Neuronal stem cell (in vitro differentiated cells): ENCODE measurements at regions not wholly inside any gene's neighbourhood (a gene's known extent, or its start where the extent isn't known, plus 50 kb on each side); places are given as distances from the start of the nearest gene placed in this dataset.

ENCODE experiments used
- DNase-seq: peaks from one replicate; pipeline ENCODE4 v3.0.0-alpha.2; 2013; ENCODE audit warnings: low spot score
- H2AFZ ChIP-seq: one replicate; pipeline ENCODE4 v1.6.1; 2013; ENCODE audit warnings: mild to moderate bottlenecking, low read length, inconsistent platforms
- H2AK5ac ChIP-seq: 2 replicates; pipeline ENCODE4 v1.6.1; 2013; ENCODE audit warnings: low read depth, mild to moderate bottlenecking, inconsistent platforms, low read length, moderate library complexity, mixed read lengths
- H2BK120ac ChIP-seq: 2 replicates; pipeline ENCODE4 v1.6.1; 2013; ENCODE audit warnings: low read depth, mild to moderate bottlenecking, inconsistent platforms, low read length, moderate library complexity, mixed read lengths
- H2BK12ac ChIP-seq: one replicate; pipeline ENCODE4 v1.6.1; 2013; ENCODE audit warnings: low read length, inconsistent platforms
- H2BK15ac ChIP-seq: 2 replicates; pipeline ENCODE4 v1.6.1; 2013; ENCODE audit warnings: mild to moderate bottlenecking, low read length, inconsistent platforms, mixed read lengths
- H2BK5ac ChIP-seq: one replicate; pipeline ENCODE4 v1.6.1; 2013; ENCODE audit warnings: inconsistent platforms, mild to moderate bottlenecking, low read length, moderate library complexity
- H3K14ac ChIP-seq: one replicate; pipeline ENCODE4 v1.6.1; 2013; ENCODE audit warnings: low read length, inconsistent platforms
- H3K18ac ChIP-seq: 2 replicates; pipeline ENCODE4 v1.6.1; 2013; ENCODE audit warnings: low read length, inconsistent platforms
- H3K23ac ChIP-seq: 2 replicates; pipeline ENCODE4 v1.6.1; 2013; ENCODE audit warnings: low read depth, mild to moderate bottlenecking, mixed read lengths, low read length, inconsistent platforms; ENCODE audit not compliant: poor library complexity
- H3K27ac ChIP-seq: replicated peaks from 3 replicates; pipeline ENCODE4 v1.5.1; 2013; ENCODE audit warnings: low read length, inconsistent platforms
- H3K27me3 ChIP-seq, 3 experiments: 2 replicates each; pipeline ENCODE4 v1.6.1; 2013; ENCODE audit warnings: low read length in 3 of 3, mild to moderate bottlenecking in 2 of 3, inconsistent platforms in 1 of 3, low read depth in 1 of 3, mixed read lengths in 1 of 3, moderate library complexity in 1 of 3; ENCODE audit not compliant: control insufficient read depth in 3 of 3, insufficient read depth in 3 of 3
- H3K36me3 ChIP-seq, 2 donors: replicated peaks in 1 of 2; 2 replicates each; pipeline ENCODE4 v1.6.1; 2013; ENCODE audit warnings: low read length in 2 of 2; ENCODE audit not compliant: control insufficient read depth in 2 of 2, insufficient read depth in 2 of 2
- H3K4ac ChIP-seq: 2 replicates; pipeline ENCODE4 v1.6.1; 2013; ENCODE audit warnings: inconsistent platforms, mild to moderate bottlenecking, low read length, moderate library complexity
- H3K4me1 ChIP-seq, 2 donors: 1 replicate in 1 of 2; 2 replicates in 1 of 2; pipeline ENCODE4 v1.6.1; 2013; ENCODE audit warnings: low read length in 2 of 2, low read depth in 1 of 2; ENCODE audit not compliant: control insufficient read depth in 2 of 2, insufficient read depth in 1 of 2
- H3K4me2 ChIP-seq: one replicate; pipeline ENCODE4 v1.6.1; 2013; ENCODE audit warnings: mild to moderate bottlenecking, low read length, inconsistent platforms; ENCODE audit not compliant: insufficient read depth, poor library complexity, severe bottlenecking
- H3K4me3 ChIP-seq, 2 donors: 2 replicates each; pipeline ENCODE4 v1.5.1; 2013; ENCODE audit warnings: low read length in 2 of 2, mild to moderate bottlenecking in 2 of 2, inconsistent platforms in 1 of 2, moderate library complexity in 1 of 2
- H3K79me1 ChIP-seq: one replicate; pipeline ENCODE4 v1.6.1; 2013; ENCODE audit warnings: low read depth, mild to moderate bottlenecking, inconsistent platforms, low read length, moderate library complexity
- H3K9ac ChIP-seq: one replicate; pipeline ENCODE4 v1.6.1; 2013; ENCODE audit warnings: mild to moderate bottlenecking, low read depth, low read length, inconsistent platforms; ENCODE audit not compliant: poor library complexity
- H3K9me3 ChIP-seq, 2 donors: replicated peaks in 1 of 2; 2 replicates each; pipeline versions ENCODE3 to v1.6.1; 2013; ENCODE audit warnings: low read length in 2 of 2, mild to moderate bottlenecking in 2 of 2, inconsistent platforms in 1 of 2, low read depth in 1 of 2, mixed read lengths in 1 of 2, moderate library complexity in 1 of 2; ENCODE audit not compliant: control insufficient read depth in 2 of 2, insufficient read depth in 1 of 2
- H4K8ac ChIP-seq: one replicate; pipeline ENCODE4 v1.6.1; 2013; ENCODE audit warnings: low read depth, mild to moderate bottlenecking, inconsistent platforms, low read length, moderate library complexity
- H4K91ac ChIP-seq: one replicate; pipeline ENCODE4 v1.6.1; 2013; ENCODE audit warnings: low read length, low read depth, mild to moderate bottlenecking, inconsistent platforms; ENCODE audit not compliant: poor library complexity
- WGBS, 2 donors: extraction: QIAGEN DNeasy Blood & Tissue Kit; methylation state at CpG; one replicate each; pipeline ENCODE4 v1.1.7; 2013; ENCODE audit warnings: missing lambda C conversion rate in 2 of 2, mixed read lengths in 1 of 2; ENCODE audit not compliant: insufficient read length in 2 of 2, insufficient replicate concordance in 1 of 2; ENCODE audit errors: extremely low coverage in 2 of 2; 5-methylcytosine and 5-hydroxymethylcytosine counted together

- no peaks in the 10 kb centered on the region for H3K27me3 ChIP-seq
- no peaks in the 10 kb centered on the region for H3K4me1 ChIP-seq
- H3K36me3 ChIP-seq: no peaks in the 10 kb centered on the region
- no peak overlapping the region for H2AK5ac ChIP-seq
- no peak overlapping the region for H3K4ac ChIP-seq
- no peak overlapping the region for H2BK15ac ChIP-seq
- H3K27ac ChIP-seq: no peak overlapping the region
- H3K9ac ChIP-seq: no peak overlapping the region
- H3K79me1 ChIP-seq: no peaks in the 10 kb centered on the region
- WGBS, 2 donors: no CpG with 5 or more reads among the region's 7 CpGs
- no peak overlapping the region for H3K4me3 ChIP-seq
- H3K4me2 ChIP-seq: no peak overlapping the region
- H3K18ac ChIP-seq: no peak overlapping the region
- H3K23ac ChIP-seq: no peak overlapping the region
- H4K8ac ChIP-seq: no peak overlapping the region
- no peak overlapping the region for H2BK12ac ChIP-seq
- no peak overlapping the region for H3K14ac ChIP-seq
- H3K9me3 ChIP-seq: no peaks in the 10 kb centered on the region
- no peak overlapping the region for H4K91ac ChIP-seq
- H2BK5ac ChIP-seq: no peak overlapping the region
- H2AFZ ChIP-seq: no peak overlapping the region
- H2BK120ac ChIP-seq: no peak overlapping the region
- DNase-seq: no peak
Measured at GRCh38 chr16:26840691-26841090, 226.0 kb upstream of the C16orf82 start.

GRCh38 chr16:26856271-26856670 is 210.5 kb upstream of the C16orf82 start:
- Histone ChIP-seq H3K4me2 (no peak overlapping the region), H2AFZ (no peak overlapping the region)

GRCh38 chr16:26856791-26857190 is 209.9 kb upstream of the C16orf82 start:
- Histone ChIP-seq H3K36me3 (no peaks in the 10 kb centered on the region), H3K9ac (no peak overlapping the region), H2AFZ (no peak overlapping the region), H3K23ac (no peak overlapping the region), H4K8ac (no peak overlapping the region), H3K9me3 (no peaks in the 10 kb centered on the region), H2AK5ac (no peak overlapping the region), H4K91ac (no peak overlapping the region), H2BK15ac (no peak overlapping the region), H2BK12ac (no peak overlapping the region), H3K79me1 (no peaks in the 10 kb centered on the region), H3K27ac (no peak overlapping the region), H2BK120ac (no peak overlapping the region), H3K4ac (no peak overlapping the region), H3K4me1 (no peaks in the 10 kb centered on the region), H3K27me3 (no peaks in the 10 kb centered on the region), H2BK5ac (no peak overlapping the region), H3K4me3 (no peak overlapping the region), H3K14ac (no peak overlapping the region), H3K18ac (no peak overlapping the region), H3K4me2 (no peak overlapping the region)
- no CpG with 5 or more reads among the region's 5 CpGs for WGBS, 2 donors
- DNase-seq: no peak

More at GRCh38 chr16:26856271-26856670, 210.5 kb upstream of the C16orf82 start:
- H3K4me1 ChIP-seq: no peaks in the 10 kb centered on the region
- no peaks in the 10 kb centered on the region for H3K36me3 ChIP-seq
- H4K8ac ChIP-seq: no peak overlapping the region
- H2AK5ac ChIP-seq: no peak overlapping the region
- H2BK12ac ChIP-seq: no peak overlapping the region
- no peak for DNase-seq
- WGBS, 2 donors: no CpG with 5 or more reads among the region's 4 CpGs
- no peak overlapping the region for H2BK5ac ChIP-seq
- H3K4me3 ChIP-seq: no peak overlapping the region
- no peak overlapping the region for H3K9ac ChIP-seq
- no peaks in the 10 kb centered on the region for H3K27me3 ChIP-seq
- no peaks in the 10 kb centered on the region for H3K79me1 ChIP-seq
- H3K18ac ChIP-seq: no peak overlapping the region
- H2BK15ac ChIP-seq: no peak overlapping the region
- H2BK120ac ChIP-seq: no peak overlapping the region
- H3K14ac ChIP-seq: no peak overlapping the region
- H3K9me3 ChIP-seq: no peaks in the 10 kb centered on the region
- no peak overlapping the region for H3K23ac ChIP-seq
- H3K4ac ChIP-seq: no peak overlapping the region
- H4K91ac ChIP-seq: no peak overlapping the region
- H3K27ac ChIP-seq: no peak overlapping the region

GRCh38 chr16:26857371-26857770 is 209.4 kb upstream of the C16orf82 start:
- H3K23ac ChIP-seq: no peak overlapping the region
- no peaks in the 10 kb centered on the region for H3K27me3 ChIP-seq
- WGBS, 2 donors: no CpG with 5 or more reads among the region's 4 CpGs
- H3K4me3 ChIP-seq: no peak overlapping the region
- no peaks in the 10 kb centered on the region for H3K36me3 ChIP-seq
- no peaks in the 10 kb centered on the region for H3K9me3 ChIP-seq
- no peak overlapping the region for H3K9ac ChIP-seq
- no peak overlapping the region for H3K14ac ChIP-seq
- no peak overlapping the region for H2AFZ ChIP-seq
- no peak for DNase-seq
- no peaks in the 10 kb centered on the region for H3K4me1 ChIP-seq
- H3K4ac ChIP-seq: no peak overlapping the region
- H2BK15ac ChIP-seq: no peak overlapping the region
- no peak overlapping the region for H2AK5ac ChIP-seq
- H2BK5ac ChIP-seq: no peak overlapping the region
- H3K79me1 ChIP-seq: no peaks in the 10 kb centered on the region
- no peak overlapping the region for H4K91ac ChIP-seq
- H2BK12ac ChIP-seq: no peak overlapping the region
- H3K4me2 ChIP-seq: no peak overlapping the region
- H2BK120ac ChIP-seq: no peak overlapping the region
- H3K27ac ChIP-seq: no peak overlapping the region
- no peak overlapping the region for H3K18ac ChIP-seq
- H4K8ac ChIP-seq: no peak overlapping the region
